Esophagus squamous epithelium (tissue), 5 donors: ENCODE measurements at regions not wholly inside any gene's neighbourhood (a gene's known extent, or its start where the extent isn't known, plus 50 kb on each side); places are given as distances from the start of the nearest gene placed in this dataset.

Source experiments
- DNase-seq: peaks from one replicate; lab custom pipeline; 2025; lab: John Stamatoyannopoulos, UW
- H3K27ac ChIP-seq, 4 donors: fragments of 200-600 bp; sonication (generic); one replicate each; pipeline ENCODE4 v1.5.1; 2016 to 2019; ENCODE audit warnings: mild to moderate bottlenecking in 1 of 4
- H3K27me3 ChIP-seq, 4 donors: fragments of 200-600 bp; sonication (generic); 1 replicate in 3 of 4; 2 replicates in 1 of 4; pipeline versions ENCODE4 v1.5.1 to v1.6.0; 2017 to 2021; ENCODE audit warnings: antibody characterized with exemption in 1 of 4
- H3K36me3 ChIP-seq, 3 donors: fragments of 200-600 bp; sonication (generic); one replicate each; pipeline ENCODE4 v1.5.1; 2016 to 2019
- H3K4me1 ChIP-seq, 3 donors: fragments of 200-600 bp; sonication (generic); one replicate each; pipeline ENCODE4 v1.5.1; 2017 to 2019
- H3K4me3 ChIP-seq, 4 donors: fragments of 200-600 bp; sonication (generic); 1 replicate in 3 of 4; 2 replicates in 1 of 4; pipeline ENCODE4 v1.5.1; 2016 to 2019; ENCODE audit warnings: mild to moderate bottlenecking in 2 of 4, moderate library complexity in 1 of 4
- H3K9me3 ChIP-seq, 3 donors: fragments of 200-600 bp; sonication (generic); one replicate each; pipeline ENCODE4 v1.5.1; 2016 to 2019
- CTCF ChIP-seq, 6 experiments: fragments of 450-650 bp in 4 of 6; fragments of 200-600 bp in 2 of 6; sonication (generic) in 2 of 6; IDR thresholded peaks; one replicate each; pipeline ENCODE4 v1.5.1; 2016 to 2019; ENCODE audit warnings: antibody characterized with exemption in 6 of 6, mild to moderate bottlenecking in 4 of 6, moderate library complexity in 4 of 6
- POLR2A ChIP-seq, 4 donors: fragments of 450-650 bp; IDR thresholded peaks; one replicate each; pipeline ENCODE4 v1.6.1; 2017; ENCODE audit warnings: antibody characterized with exemption in 4 of 4, mild to moderate bottlenecking in 4 of 4, moderate library complexity in 3 of 4
- WGBS, 2 donors: methylation state at CpG; one replicate each; pipeline ENCODE4 v1.1.5; 2018; 5-methylcytosine and 5-hydroxymethylcytosine counted together
- intact Hi-C: fragments of 100-400 bp; cut with DNase I; formaldehyde crosslinking; loops from one replicate; pipeline ENCODE4 v1.15.0; 2022
- donor health status: DM: yes; HTN: yes; CAD: no.

DNA sequence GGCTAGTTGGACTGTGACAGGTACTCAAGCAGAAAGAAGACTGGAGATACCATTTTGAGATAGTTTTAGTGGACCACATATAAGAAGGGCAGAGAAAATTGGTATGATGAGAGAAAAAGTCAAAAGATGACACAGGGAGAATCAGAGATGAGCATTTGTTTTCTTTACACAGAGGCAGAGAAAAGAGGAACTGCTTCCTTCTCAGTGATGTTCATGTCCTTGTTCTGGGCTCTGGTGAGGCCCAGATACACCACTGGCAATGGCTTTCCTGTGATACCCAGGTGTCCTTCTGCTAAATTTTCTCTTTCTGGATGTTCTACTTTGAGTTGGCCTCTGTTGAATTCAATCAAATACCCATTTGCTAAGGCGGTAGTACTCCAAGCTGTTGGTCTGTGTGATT lies 1782.7 kb upstream of the SEL1L start:
- no peak for TF ChIP-seq POLR2A (IDR thresholded peaks at IDR 0.05)
- Histone ChIP-seq H3K27ac (no peak overlapping the region), H3K27me3 (no peaks in the 10 kb centered on the region), H3K4me3 (no peak overlapping the region), H3K9me3 (no peaks in the 10 kb centered on the region), H3K36me3 (no peaks in the 10 kb centered on the region), H3K4me1 (no peaks in the 10 kb centered on the region)
- intact Hi-C loops: no loop called here
- DNase-seq: no peak
- WGBS, 2 donors: 76 to 100% methylated on average over 1 of the region's 1 CpG

DNA sequence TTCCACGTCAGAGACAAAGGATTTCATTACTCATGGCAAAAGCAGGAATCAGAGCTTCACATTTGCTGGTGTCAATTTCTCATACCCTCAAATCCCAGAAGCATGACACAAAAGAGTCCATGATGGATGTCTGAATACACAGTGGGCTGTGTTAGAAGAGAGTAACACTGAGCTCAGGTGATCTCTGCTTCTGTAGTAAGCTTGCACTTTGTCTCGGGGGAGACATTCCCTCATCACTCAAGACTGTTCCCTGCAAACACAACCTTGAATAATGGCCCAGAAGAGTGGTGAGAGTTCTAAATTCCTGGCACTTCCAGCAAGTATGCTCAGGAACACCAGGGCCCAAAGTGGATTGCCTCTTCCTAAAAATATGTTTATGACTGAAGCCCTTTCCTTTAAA lies 1787.2 kb upstream of the SEL1L start:
- H3K4me3 ChIP-seq: no peak overlapping the region
- intact Hi-C loops: no loop called here
- no peaks in the 10 kb centered on the region for H3K27me3 ChIP-seq
- no peak for TF ChIP-seq POLR2A (IDR thresholded peaks at IDR 0.05)
- TF ChIP-seq CTCF (IDR thresholded peaks at IDR 0.05): no peak
- no peaks in the 10 kb centered on the region for H3K9me3 ChIP-seq
- WGBS, 2 donors: 58 to 86% methylated on average over 1 to 2 of the region's 2 CpGs
- no peaks in the 10 kb centered on the region for H3K4me1 ChIP-seq
- no peaks in the 10 kb centered on the region for H3K36me3 ChIP-seq
- no peak for DNase-seq
- H3K27ac ChIP-seq: no peak overlapping the region

GRCh38 chr14:83331513-83331912 lies 1797.9 kb upstream of the SEL1L start:
- whole genome bisulfite sequencing, 2 donors: 81 to 93% methylated on average over 2 of the region's 2 CpGs
- Histone ChIP-seq H3K4me1 (no peaks in the 10 kb centered on the region), H3K27ac (no peak overlapping the region), H3K36me3 (no peaks in the 10 kb centered on the region), H3K27me3 (no peaks in the 10 kb centered on the region), H3K9me3 (no peaks in the 10 kb centered on the region), H3K4me3 (no peak overlapping the region)
- DNase-seq: no peak
- TF ChIP-seq POLR2A (IDR thresholded peaks at IDR 0.05) (no peak), CTCF (IDR thresholded peaks at IDR 0.05) (no peak)
- intact Hi-C loops: no loop called here

GRCh38 chr14:83342590-83342989 lies 1808.9 kb upstream of the SEL1L start:
- Histone ChIP-seq H3K4me1 (no peaks in the 10 kb centered on the region), H3K9me3 (no peaks in the 10 kb centered on the region), H3K4me3 (no peak overlapping the region), H3K36me3 (no peaks in the 10 kb centered on the region), H3K27me3 (no peaks in the 10 kb centered on the region), H3K27ac (no peak overlapping the region)
- 61 to 66% methylated on average over 8 to 9 of the region's 9 CpGs for WGBS, 2 donors
- TF ChIP-seq POLR2A (IDR thresholded peaks at IDR 0.05) (no peak), CTCF (IDR thresholded peaks at IDR 0.05) (no peak)
- no peak for DNase-seq
- intact Hi-C loops: no loop called here

GRCh38 chr14:83347874-83348273 lies 1814.2 kb upstream of the SEL1L start:
- no peaks in the 10 kb centered on the region for H3K27me3 ChIP-seq
- DNase-seq: no peak
- TF ChIP-seq CTCF (IDR thresholded peaks at IDR 0.05) (no peak), POLR2A (IDR thresholded peaks at IDR 0.05) (no peak)
- 41 to 50% methylated on average over 1 of the region's 1 CpG for WGBS, 2 donors
- intact Hi-C loops: no loop called here
- no peaks in the 10 kb centered on the region for H3K9me3 ChIP-seq
- H3K27ac ChIP-seq: no peak overlapping the region
- H3K36me3 ChIP-seq: no peaks in the 10 kb centered on the region
- H3K4me3 ChIP-seq: no peak overlapping the region
- no peaks in the 10 kb centered on the region for H3K4me1 ChIP-seq

DNA sequence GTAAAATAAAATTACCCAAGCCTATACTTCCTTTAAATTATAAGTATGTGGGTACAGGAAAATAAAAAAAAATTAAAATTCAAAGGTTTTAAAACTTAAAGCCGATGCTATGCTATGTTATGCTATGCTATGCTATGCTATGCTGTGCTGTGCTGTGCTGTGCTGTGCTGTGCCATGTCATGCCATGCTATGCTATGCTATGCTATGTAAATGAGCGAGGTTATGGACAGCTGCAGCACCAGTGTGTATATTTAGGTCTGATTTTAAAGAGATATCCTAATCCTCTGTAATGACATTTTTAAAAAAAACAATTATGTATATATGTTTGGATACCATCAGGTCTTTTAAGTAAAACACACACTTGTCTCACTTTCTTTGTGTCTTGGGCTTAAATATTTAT lies 1822.0 kb upstream of the SEL1L start:
- intact Hi-C loops: no loop called here
- Histone ChIP-seq H3K4me3 (no peak overlapping the region), H3K27me3 (no peaks in the 10 kb centered on the region), H3K27ac (no peak overlapping the region), H3K36me3 (no peaks in the 10 kb centered on the region), H3K4me1 (no peaks in the 10 kb centered on the region), H3K9me3 (no peaks in the 10 kb centered on the region)
- WGBS, 2 donors: 57 to 62% methylated on average over 2 of the region's 2 CpGs
- TF ChIP-seq CTCF (IDR thresholded peaks at IDR 0.05): no peak
- no peak for TF ChIP-seq POLR2A (IDR thresholded peaks at IDR 0.05)
- DNase-seq: no peak
